GM23338 (cell line): ENCODE measurements at regions not wholly inside any gene's neighbourhood (a gene's known extent, or its start where the extent isn't known, plus 50 kb on each side); places are given as distances from the start of the nearest gene placed in this dataset.

Source experiments
- ATAC-seq: fragments of 200-7000 bp; cut with Tn5 transposase; 3 replicates; pipeline ENCODE4 v1.9.1; 2020
- DNase-seq: peaks from one replicate; pipeline ENCODE4 v3.0.0-alpha.2; 2015; ENCODE audit warnings: low spot score
- H2AFZ ChIP-seq: fragments of 200-600 bp; sonication (generic); 2 replicates; pipeline ENCODE4 v1.8.0; 2016; ENCODE audit warnings: antibody characterized with exemption, mild to moderate bottlenecking, moderate library complexity
- H3F3A ChIP-seq: fragments of 200-600 bp; sonication (generic); replicated peaks from 2 replicates; pipeline ENCODE4 v1.8.0; 2017; ENCODE audit warnings: antibody characterized with exemption, mixed run types, low read depth
- H3K27ac ChIP-seq: fragments of 200-600 bp; sonication (generic); 2 replicates; pipeline ENCODE4 v1.6.1; 2016; ENCODE audit warnings: low read depth
- H3K27me3 ChIP-seq: fragments of 200-600 bp; sonication (generic); 2 replicates; pipeline ENCODE4 v1.8.0; 2016; ENCODE audit warnings: mild to moderate bottlenecking, mixed run types, moderate library complexity; ENCODE audit not compliant: insufficient read depth
- H3K36me3 ChIP-seq: fragments of 200-600 bp; sonication (generic); 2 replicates; pipeline ENCODE4 v1.8.0; 2016; ENCODE audit warnings: mild to moderate bottlenecking; ENCODE audit not compliant: insufficient read depth
- H3K4me1 ChIP-seq: fragments of 200-600 bp; sonication (generic); 2 replicates; pipeline ENCODE4 v1.8.0; 2016; ENCODE audit warnings: mild to moderate bottlenecking, moderate library complexity; ENCODE audit not compliant: insufficient read depth
- H3K4me2 ChIP-seq: fragments of 200-600 bp; sonication (generic); 2 replicates; pipeline ENCODE4 v1.7.1; 2017; ENCODE audit warnings: mixed run types
- H3K4me3 ChIP-seq: fragments of 200-600 bp; sonication (generic); 2 replicates; pipeline ENCODE4 v1.6.1; 2016; ENCODE audit warnings: mixed run types
- H3K79me2 ChIP-seq: fragments of 200-600 bp; sonication (generic); replicated peaks from 2 replicates; pipeline ENCODE4 v1.8.0; 2017; ENCODE audit warnings: mild to moderate bottlenecking; ENCODE audit not compliant: insufficient read depth
- H3K9me2 ChIP-seq: fragments of 200-600 bp; sonication (generic); 2 replicates; pipeline ENCODE4 v1.8.0; 2017; ENCODE audit not compliant: insufficient read depth
- H4K20me1 ChIP-seq: fragments of 200-600 bp; sonication (generic); replicated peaks from 2 replicates; pipeline ENCODE4 v1.8.0; 2017; ENCODE audit warnings: mild to moderate bottlenecking; ENCODE audit not compliant: insufficient read depth
- H3K27ac Mint-ChIP-seq: 2 replicates; pipeline ENCODE4 v1.8.0; 2020; ENCODE audit warnings: inconsistent platforms, mild to moderate bottlenecking, moderate library complexity, mixed read lengths
- H3K27me3 Mint-ChIP-seq: 3 replicates; pipeline ENCODE4 v1.8.0; 2022; ENCODE audit warnings: low read depth, mild to moderate bottlenecking, moderate library complexity, mixed read lengths, inconsistent platforms; ENCODE audit not compliant: insufficient read depth, poor library complexity
- H3K36me3 Mint-ChIP-seq: 3 replicates; pipeline ENCODE4 v1.8.0; 2021; ENCODE audit warnings: low read depth, mild to moderate bottlenecking, inconsistent platforms, moderate library complexity, mixed read lengths
- H3K4me1 Mint-ChIP-seq: 3 replicates; pipeline ENCODE4 v1.8.0; 2020; ENCODE audit warnings: mild to moderate bottlenecking, inconsistent platforms, mixed read lengths
- H3K4me3 Mint-ChIP-seq: 3 replicates; pipeline ENCODE4 v1.8.0; 2021; ENCODE audit warnings: moderate library complexity, mild to moderate bottlenecking, inconsistent platforms, mixed read lengths
- H3K9me3 Mint-ChIP-seq: 3 replicates; pipeline ENCODE4 v1.8.0; 2020; ENCODE audit warnings: moderate library complexity, mild to moderate bottlenecking, inconsistent platforms, mixed read lengths
- CREB1 ChIP-seq: fragments of 250-450 bp; sonication (Bioruptor Pico); IDR thresholded peaks from 2 replicates; pipeline ENCODE4 v1.5.0; 2020; ENCODE audit warnings: low read depth, mild to moderate bottlenecking, moderate library complexity
- EZH2 ChIP-seq: fragments of 200-600 bp; sonication (generic); IDR thresholded peaks from one replicate; pipeline ENCODE4 v1.8.0; 2017; ENCODE audit warnings: antibody characterized with exemption, mild to moderate bottlenecking, low read depth; ENCODE audit not compliant: unreplicated experiment
- EZH2phosphoT487 ChIP-seq: fragments of 200-600 bp; sonication (generic); IDR thresholded peaks from one replicate; pipeline ENCODE4 v1.8.1; 2018; ENCODE audit warnings: antibody characterized with exemption; ENCODE audit not compliant: unreplicated experiment
- JUNB ChIP-seq: IDR thresholded peaks from one replicate; pipeline ENCODE4 v1.6.1; 2016; ENCODE audit warnings: antibody characterized with exemption; ENCODE audit not compliant: unreplicated experiment
- NANOG ChIP-seq: IDR thresholded peaks from 2 replicates; pipeline ENCODE4 v1.6.1; 2016; ENCODE audit warnings: antibody characterized with exemption, borderline replicate concordance
- POLR2AphosphoS5 ChIP-seq: IDR thresholded peaks from 2 replicates; pipeline ENCODE4 v1.6.1; 2016; ENCODE audit warnings: antibody characterized with exemption, low read depth
- TF ChIP-seq, protein P1 (sequence below): IDR thresholded peaks from one replicate; pipeline ENCODE4 v1.6.1; 2018; ENCODE audit warnings: antibody characterized with exemption; ENCODE audit not compliant: unreplicated experiment
- TF ChIP-seq, protein P2 (sequence below), 2 experiments: fragments of 200-600 bp in 1 of 2; sonication (generic) in 1 of 2; conservative IDR thresholded peaks; 2 replicates each; pipeline versions ENCODE4 v1.5.1 to v1.6.1; 2016 to 2017; ENCODE audit warnings: antibody characterized with exemption in 2 of 2, low read depth in 2 of 2, mild to moderate bottlenecking in 2 of 2, moderate library complexity in 1 of 2
- TF ChIP-seq, protein P3 (sequence below): IDR thresholded peaks from 2 replicates; pipeline ENCODE4 v1.6.1; 2016; ENCODE audit warnings: antibody characterized with exemption
- TF ChIP-seq, protein P4 (sequence below): fragments of 250-450 bp; sonication (Bioruptor Pico); IDR thresholded peaks from 2 replicates; pipeline ENCODE4 v1.5.0; 2020; ENCODE audit warnings: mild to moderate bottlenecking, moderate library complexity

DNA sequence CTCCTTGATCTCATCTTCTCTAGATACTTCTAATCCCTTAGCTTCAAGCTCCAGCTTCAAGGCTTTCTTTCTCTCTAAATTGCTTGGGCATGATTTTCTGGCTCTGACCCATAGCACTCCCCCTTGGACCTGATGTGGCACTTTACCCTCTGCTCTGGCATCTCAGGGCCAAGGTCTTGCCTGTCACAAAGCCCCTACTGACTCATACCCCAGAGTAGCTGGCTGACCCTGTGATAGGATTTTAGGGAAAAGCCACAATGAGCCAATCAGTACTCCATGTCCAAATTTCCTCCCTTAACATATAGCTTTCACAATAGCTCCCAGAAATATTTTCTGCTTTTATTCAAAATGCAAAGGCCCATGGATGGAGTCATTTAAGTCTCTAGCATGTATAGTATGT is 488.7 kb upstream of the SPRED2 start:
- H3K36me3 ChIP-seq, result no peaks in the 10 kb centered on the region
- no peaks in the 10 kb centered on the region for H3K36me3 Mint-ChIP-seq
- no peak overlapping the region for H3K4me3 ChIP-seq
- H3K79me2 ChIP-seq, result no peaks in the 10 kb centered on the region
- ATAC-seq, result no peak
- no peaks in the 10 kb centered on the region for H3K9me3 Mint-ChIP-seq
- no peaks in the 10 kb centered on the region for H4K20me1 ChIP-seq
- H3K27ac ChIP-seq, result no peak overlapping the region
- H3K4me1 Mint-ChIP-seq, result no peaks in the 10 kb centered on the region
- H3K27me3 Mint-ChIP-seq, result no peaks in the 10 kb centered on the region
- H2AFZ ChIP-seq, result no peak overlapping the region
- no peak for DNase-seq
- H3K4me2 ChIP-seq, result no peak overlapping the region
- no peak overlapping the region for H3K27ac Mint-ChIP-seq
- H3K9me2 ChIP-seq, result no peaks in the 10 kb centered on the region; the same call in 1 of the 2 replicates
- H3K4me1 ChIP-seq, result no peaks in the 10 kb centered on the region
- TF ChIP-seq CREB1 (no peak), JUNB (no peak), EZH2 (no peak), EZH2phosphoT487 (no peak), POLR2AphosphoS5 (no peak), NANOG (no peak)
- TF ChIP-seq, protein P1, sequence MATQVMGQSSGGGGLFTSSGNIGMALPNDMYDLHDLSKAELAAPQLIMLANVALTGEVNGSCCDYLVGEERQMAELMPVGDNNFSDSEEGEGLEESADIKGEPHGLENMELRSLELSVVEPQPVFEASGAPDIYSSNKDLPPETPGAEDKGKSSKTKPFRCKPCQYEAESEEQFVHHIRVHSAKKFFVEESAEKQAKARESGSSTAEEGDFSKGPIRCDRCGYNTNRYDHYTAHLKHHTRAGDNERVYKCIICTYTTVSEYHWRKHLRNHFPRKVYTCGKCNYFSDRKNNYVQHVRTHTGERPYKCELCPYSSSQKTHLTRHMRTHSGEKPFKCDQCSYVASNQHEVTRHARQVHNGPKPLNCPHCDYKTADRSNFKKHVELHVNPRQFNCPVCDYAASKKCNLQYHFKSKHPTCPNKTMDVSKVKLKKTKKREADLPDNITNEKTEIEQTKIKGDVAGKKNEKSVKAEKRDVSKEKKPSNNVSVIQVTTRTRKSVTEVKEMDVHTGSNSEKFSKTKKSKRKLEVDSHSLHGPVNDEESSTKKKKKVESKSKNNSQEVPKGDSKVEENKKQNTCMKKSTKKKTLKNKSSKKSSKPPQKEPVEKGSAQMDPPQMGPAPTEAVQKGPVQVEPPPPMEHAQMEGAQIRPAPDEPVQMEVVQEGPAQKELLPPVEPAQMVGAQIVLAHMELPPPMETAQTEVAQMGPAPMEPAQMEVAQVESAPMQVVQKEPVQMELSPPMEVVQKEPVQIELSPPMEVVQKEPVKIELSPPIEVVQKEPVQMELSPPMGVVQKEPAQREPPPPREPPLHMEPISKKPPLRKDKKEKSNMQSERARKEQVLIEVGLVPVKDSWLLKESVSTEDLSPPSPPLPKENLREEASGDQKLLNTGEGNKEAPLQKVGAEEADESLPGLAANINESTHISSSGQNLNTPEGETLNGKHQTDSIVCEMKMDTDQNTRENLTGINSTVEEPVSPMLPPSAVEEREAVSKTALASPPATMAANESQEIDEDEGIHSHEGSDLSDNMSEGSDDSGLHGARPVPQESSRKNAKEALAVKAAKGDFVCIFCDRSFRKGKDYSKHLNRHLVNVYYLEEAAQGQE, result no peak
- TF ChIP-seq, protein P2, sequence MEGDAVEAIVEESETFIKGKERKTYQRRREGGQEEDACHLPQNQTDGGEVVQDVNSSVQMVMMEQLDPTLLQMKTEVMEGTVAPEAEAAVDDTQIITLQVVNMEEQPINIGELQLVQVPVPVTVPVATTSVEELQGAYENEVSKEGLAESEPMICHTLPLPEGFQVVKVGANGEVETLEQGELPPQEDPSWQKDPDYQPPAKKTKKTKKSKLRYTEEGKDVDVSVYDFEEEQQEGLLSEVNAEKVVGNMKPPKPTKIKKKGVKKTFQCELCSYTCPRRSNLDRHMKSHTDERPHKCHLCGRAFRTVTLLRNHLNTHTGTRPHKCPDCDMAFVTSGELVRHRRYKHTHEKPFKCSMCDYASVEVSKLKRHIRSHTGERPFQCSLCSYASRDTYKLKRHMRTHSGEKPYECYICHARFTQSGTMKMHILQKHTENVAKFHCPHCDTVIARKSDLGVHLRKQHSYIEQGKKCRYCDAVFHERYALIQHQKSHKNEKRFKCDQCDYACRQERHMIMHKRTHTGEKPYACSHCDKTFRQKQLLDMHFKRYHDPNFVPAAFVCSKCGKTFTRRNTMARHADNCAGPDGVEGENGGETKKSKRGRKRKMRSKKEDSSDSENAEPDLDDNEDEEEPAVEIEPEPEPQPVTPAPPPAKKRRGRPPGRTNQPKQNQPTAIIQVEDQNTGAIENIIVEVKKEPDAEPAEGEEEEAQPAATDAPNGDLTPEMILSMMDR (conservative IDR thresholded peaks at IDR 0.05; ENCODE audit: low read depth in 2 of 2), result no peak
- TF ChIP-seq, protein P3, sequence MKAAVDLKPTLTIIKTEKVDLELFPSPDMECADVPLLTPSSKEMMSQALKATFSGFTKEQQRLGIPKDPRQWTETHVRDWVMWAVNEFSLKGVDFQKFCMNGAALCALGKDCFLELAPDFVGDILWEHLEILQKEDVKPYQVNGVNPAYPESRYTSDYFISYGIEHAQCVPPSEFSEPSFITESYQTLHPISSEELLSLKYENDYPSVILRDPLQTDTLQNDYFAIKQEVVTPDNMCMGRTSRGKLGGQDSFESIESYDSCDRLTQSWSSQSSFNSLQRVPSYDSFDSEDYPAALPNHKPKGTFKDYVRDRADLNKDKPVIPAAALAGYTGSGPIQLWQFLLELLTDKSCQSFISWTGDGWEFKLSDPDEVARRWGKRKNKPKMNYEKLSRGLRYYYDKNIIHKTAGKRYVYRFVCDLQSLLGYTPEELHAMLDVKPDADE, result no peak
- no peak overlapping the region for H3K4me3 Mint-ChIP-seq
- H3K27me3 ChIP-seq, result no peaks in the 10 kb centered on the region
- H3F3A ChIP-seq, result no peaks in the 10 kb centered on the region

DNA sequence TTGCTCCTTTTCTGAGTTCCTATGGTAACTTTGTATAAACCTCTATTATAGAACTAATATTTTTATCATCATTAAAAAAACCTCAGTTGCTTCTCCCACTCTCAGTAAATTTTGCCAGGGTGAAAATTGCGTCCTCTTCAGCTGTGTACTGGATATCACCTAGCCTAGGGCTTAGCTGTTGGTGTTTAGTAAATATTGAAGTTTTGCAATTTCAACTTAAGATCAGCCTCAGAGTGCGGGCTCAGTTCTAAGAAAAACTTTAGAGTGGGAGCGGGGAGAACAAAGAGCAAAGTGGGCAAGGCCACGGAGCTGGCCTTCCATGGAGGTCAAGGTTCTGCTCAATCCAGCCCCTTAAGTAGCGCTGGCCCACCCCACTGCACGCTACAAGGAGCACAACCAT is 488.3 kb upstream of the SPRED2 start:
- Histone ChIP-seq H3K4me1 (no peaks in the 10 kb centered on the region), H4K20me1 (no peaks in the 10 kb centered on the region), H3K4me2 (no peak overlapping the region), H3K4me3 (no peak overlapping the region), H3K27ac (no peak overlapping the region), H3K9me2 (no peaks in the 10 kb centered on the region; the same call in 1 of the 2 replicates), H3K36me3 (no peaks in the 10 kb centered on the region), H3K79me2 (no peaks in the 10 kb centered on the region), H2AFZ (no peak overlapping the region), H3K27me3 (no peaks in the 10 kb centered on the region), H3F3A (no peaks in the 10 kb centered on the region)
- Mint-ChIP-seq H3K4me3 (no peak overlapping the region), H3K4me1 (no peaks in the 10 kb centered on the region), H3K9me3 (no peaks in the 10 kb centered on the region), H3K36me3 (no peaks in the 10 kb centered on the region), H3K27ac (no peak overlapping the region), H3K27me3 (no peaks in the 10 kb centered on the region)
- DNase-seq (no peak), ATAC-seq (no peak)
- TF ChIP-seq, protein P4, sequence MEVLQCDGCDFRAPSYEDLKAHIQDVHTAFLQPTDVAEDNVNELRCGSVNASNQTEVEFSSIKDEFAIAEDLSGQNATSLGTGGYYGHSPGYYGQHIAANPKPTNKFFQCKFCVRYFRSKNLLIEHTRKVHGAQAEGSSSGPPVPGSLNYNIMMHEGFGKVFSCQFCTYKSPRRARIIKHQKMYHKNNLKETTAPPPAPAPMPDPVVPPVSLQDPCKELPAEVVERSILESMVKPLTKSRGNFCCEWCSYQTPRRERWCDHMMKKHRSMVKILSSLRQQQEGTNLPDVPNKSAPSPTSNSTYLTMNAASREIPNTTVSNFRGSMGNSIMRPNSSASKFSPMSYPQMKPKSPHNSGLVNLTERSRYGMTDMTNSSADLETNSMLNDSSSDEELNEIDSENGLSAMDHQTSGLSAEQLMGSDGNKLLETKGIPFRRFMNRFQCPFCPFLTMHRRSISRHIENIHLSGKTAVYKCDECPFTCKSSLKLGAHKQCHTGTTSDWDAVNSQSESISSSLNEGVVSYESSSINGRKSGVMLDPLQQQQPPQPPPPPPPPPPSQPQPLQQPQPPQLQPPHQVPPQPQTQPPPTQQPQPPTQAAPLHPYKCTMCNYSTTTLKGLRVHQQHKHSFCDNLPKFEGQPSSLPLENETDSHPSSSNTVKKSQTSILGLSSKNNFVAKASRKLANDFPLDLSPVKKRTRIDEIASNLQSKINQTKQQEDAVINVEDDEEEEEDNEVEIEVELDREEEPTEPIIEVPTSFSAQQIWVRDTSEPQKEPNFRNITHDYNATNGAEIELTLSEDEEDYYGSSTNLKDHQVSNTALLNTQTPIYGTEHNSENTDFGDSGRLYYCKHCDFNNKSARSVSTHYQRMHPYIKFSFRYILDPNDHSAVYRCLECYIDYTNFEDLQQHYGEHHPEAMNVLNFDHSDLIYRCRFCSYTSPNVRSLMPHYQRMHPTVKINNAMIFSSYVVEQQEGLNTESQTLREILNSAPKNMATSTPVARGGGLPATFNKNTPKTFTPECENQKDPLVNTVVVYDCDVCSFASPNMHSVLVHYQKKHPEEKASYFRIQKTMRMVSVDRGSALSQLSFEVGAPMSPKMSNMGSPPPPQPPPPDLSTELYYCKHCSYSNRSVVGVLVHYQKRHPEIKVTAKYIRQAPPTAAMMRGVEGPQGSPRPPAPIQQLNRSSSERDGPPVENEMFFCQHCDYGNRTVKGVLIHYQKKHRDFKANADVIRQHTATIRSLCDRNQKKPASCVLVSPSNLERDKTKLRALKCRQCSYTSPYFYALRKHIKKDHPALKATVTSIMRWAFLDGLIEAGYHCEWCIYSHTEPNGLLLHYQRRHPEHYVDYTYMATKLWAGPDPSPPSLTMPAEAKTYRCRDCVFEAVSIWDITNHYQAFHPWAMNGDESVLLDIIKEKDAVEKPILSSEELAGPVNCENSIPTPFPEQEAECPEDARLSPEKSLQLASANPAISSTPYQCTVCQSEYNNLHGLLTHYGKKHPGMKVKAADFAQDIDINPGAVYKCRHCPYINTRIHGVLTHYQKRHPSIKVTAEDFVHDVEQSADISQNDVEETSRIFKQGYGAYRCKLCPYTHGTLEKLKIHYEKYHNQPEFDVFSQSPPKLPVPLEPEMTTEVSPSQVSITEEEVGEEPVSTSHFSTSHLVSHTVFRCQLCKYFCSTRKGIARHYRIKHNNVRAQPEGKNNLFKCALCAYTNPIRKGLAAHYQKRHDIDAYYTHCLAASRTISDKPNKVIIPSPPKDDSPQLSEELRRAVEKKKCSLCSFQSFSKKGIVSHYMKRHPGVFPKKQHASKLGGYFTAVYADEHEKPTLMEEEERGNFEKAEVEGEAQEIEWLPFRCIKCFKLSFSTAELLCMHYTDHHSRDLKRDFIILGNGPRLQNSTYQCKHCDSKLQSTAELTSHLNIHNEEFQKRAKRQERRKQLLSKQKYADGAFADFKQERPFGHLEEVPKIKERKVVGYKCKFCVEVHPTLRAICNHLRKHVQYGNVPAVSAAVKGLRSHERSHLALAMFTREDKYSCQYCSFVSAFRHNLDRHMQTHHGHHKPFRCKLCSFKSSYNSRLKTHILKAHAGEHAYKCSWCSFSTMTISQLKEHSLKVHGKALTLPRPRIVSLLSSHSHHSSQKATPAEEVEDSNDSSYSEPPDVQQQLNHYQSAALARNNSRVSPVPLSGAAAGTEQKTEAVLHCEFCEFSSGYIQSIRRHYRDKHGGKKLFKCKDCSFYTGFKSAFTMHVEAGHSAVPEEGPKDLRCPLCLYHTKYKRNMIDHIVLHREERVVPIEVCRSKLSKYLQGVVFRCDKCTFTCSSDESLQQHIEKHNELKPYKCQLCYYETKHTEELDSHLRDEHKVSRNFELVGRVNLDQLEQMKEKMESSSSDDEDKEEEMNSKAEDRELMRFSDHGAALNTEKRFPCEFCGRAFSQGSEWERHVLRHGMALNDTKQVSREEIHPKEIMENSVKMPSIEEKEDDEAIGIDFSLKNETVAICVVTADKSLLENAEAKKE (CRISPR knock-in tag), result no peak
